Amniotic epithelial cell (primary cell): ENCODE measurements at regions not wholly inside any gene's neighbourhood (a gene's known extent, or its start where the extent isn't known, plus 50 kb on each side); places are given as distances from the start of the nearest gene placed in this dataset.
A peak's percentile ranks its signal among the peaks of the same experiment; 100 is the strongest.

Experiments
- DNase-seq: peaks from one replicate; pipeline ENCODE4 v3.0.0-alpha.2; 2010; ENCODE audit warnings: low read depth

GRCh38 chr13:58795715-58796114 lies 1164.2 kb downstream of the PCDH17 start:
- DNase-seq: no peak

- DNase-seq: no peak
These were observed 1173.3 kb downstream of the PCDH17 start for GRCh38 chr13:58804832-58805231.

- no peak for DNase-seq
These were observed 1174.9 kb downstream of the PCDH17 start for GRCh38 chr13:58806401-58806800.

- no peak for DNase-seq
These were observed 1192.2 kb downstream of the PCDH17 start for GRCh38 chr13:58823701-58824100.

GRCh38 chr13:58827904-58828303 lies 1196.4 kb downstream of the PCDH17 start:
- DNase-seq: no peak

- no peak for DNase-seq
These were observed 1199.3 kb downstream of the PCDH17 start for GRCh38 chr13:58830841-58831240.

GRCh38 chr13:58838615-58839014 lies 1207.1 kb downstream of the PCDH17 start:
- no peak for DNase-seq

- no peak for DNase-seq
These were observed 1211.5 kb downstream of the PCDH17 start for GRCh38 chr13:58843071-58843470.

- no peak for DNase-seq
These were observed 1212.0 kb downstream of the PCDH17 start for GRCh38 chr13:58843567-58843966.

GRCh38 chr13:58850161-58850560 lies 1218.6 kb downstream of the PCDH17 start:
- DNase-seq: peak; percentile 40

- DNase-seq: peak; percentile 13
These were observed 1220.5 kb downstream of the PCDH17 start for GRCh38 chr13:58852076-58852475.

GRCh38 chr13:58855283-58855682 lies 1223.7 kb downstream of the PCDH17 start:
- peak; percentile 63 for DNase-seq

GRCh38 chr13:58858870-58859371 lies 1227.4 kb downstream of the PCDH17 start:
- DNase-seq: no peak

GRCh38 chr13:58865286-58865685 lies 1233.7 kb downstream of the PCDH17 start:
- no peak for DNase-seq

GRCh38 chr13:58869566-58869965 lies 1238.0 kb downstream of the PCDH17 start:
- DNase-seq: no peak

GRCh38 chr13:58876473-58876872 lies 1244.9 kb downstream of the PCDH17 start:
- no peak for DNase-seq

- DNase-seq: no peak
These were observed 1247.6 kb downstream of the PCDH17 start for GRCh38 chr13:58879114-58879513.

GRCh38 chr13:58882516-58882915 lies 1251.0 kb downstream of the PCDH17 start:
- no peak for DNase-seq

- DNase-seq: no peak
These were observed 1251.9 kb downstream of the PCDH17 start for GRCh38 chr13:58883405-58883804.

GRCh38 chr13:58884353-58885209 lies 1253.0 kb downstream of the PCDH17 start:
- DNase-seq: no peak

- DNase-seq: no peak
These were observed 1257.9 kb downstream of the PCDH17 start for GRCh38 chr13:58889474-58889873.

- no peak for DNase-seq
These were observed 1261.9 kb downstream of the PCDH17 start for GRCh38 chr13:58893396-58893795.

GRCh38 chr13:58906329-58907007 lies 1257.3 kb downstream of the DIAPH3 start:
- DNase-seq: peak; percentile 2
